NCI-H524 (cell line): ENCODE measurements at regions not wholly inside any gene's neighbourhood (a gene's known extent, or its start where the extent isn't known, plus 50 kb on each side); places are given as distances from the start of the nearest gene placed in this dataset.
A peak's percentile ranks its signal among the peaks of the same experiment; 100 is the strongest.
"Not testable (repeated sequence)": the region's sequence is repeated elsewhere in the genome, so short reads cannot be mapped to it uniquely, and the experiment has no call there.

Source experiments
- DNase-seq, 2 experiments: peaks; one replicate each; lab custom pipeline; 2025; lab: John Stamatoyannopoulos, UW

GRCh38 chr4:64014647-64015046 lies 394.6 kb downstream of the TECRL start:
- DNase-seq, result no peak

GRCh38 chr4:64001229-64001898 lies 407.9 kb downstream of the TECRL start:
- DNase-seq, result no peak

- no peak for DNase-seq
Measured at GRCh38 chr4:64000241-64000640, 409.0 kb downstream of the TECRL start.

GRCh38 chr4:63986253-63986652 lies 423.0 kb downstream of the TECRL start:
- no peak for DNase-seq

- DNase-seq, result no peak
Measured at GRCh38 chr4:63983224-63983623, 426.0 kb downstream of the TECRL start.

GRCh38 chr4:63965875-63966274 lies 443.4 kb downstream of the TECRL start:
- DNase-seq, result no peak

GRCh38 chr4:63942706-63943286 lies 466.5 kb downstream of the TECRL start:
- DNase-seq, result not testable (repeated sequence)

GRCh38 chr4:63937961-63938360 lies 471.3 kb downstream of the TECRL start:
- no peak for DNase-seq

GRCh38 chr4:63922146-63922545 lies 487.1 kb downstream of the TECRL start:
- no peak for DNase-seq

- no peak for DNase-seq
Measured at GRCh38 chr4:63921561-63921960, 487.7 kb downstream of the TECRL start.

GRCh38 chr4:63919636-63920365 lies 489.4 kb downstream of the TECRL start:
- no peak for DNase-seq

GRCh38 chr4:63906660-63907183 lies 502.5 kb downstream of the TECRL start:
- DNase-seq, result no peak

GRCh38 chr4:63904201-63904600 lies 505.0 kb downstream of the TECRL start:
- DNase-seq, result no peak

GRCh38 chr4:63901304-63901703 lies 507.9 kb downstream of the TECRL start:
- DNase-seq, result no peak

GRCh38 chr4:63898961-63899360 lies 510.3 kb downstream of the TECRL start:
- DNase-seq, result peak in 1 of 2 experiments; percentile 44

GRCh38 chr4:63894161-63894560 lies 515.1 kb downstream of the TECRL start:
- no peak for DNase-seq

GRCh38 chr4:63869370-63869769 lies 539.9 kb downstream of the TECRL start:
- DNase-seq, result no peak

GRCh38 chr4:63851496-63851895 lies 557.8 kb downstream of the TECRL start:
- no peak for DNase-seq

GRCh38 chr4:63841266-63841665 lies 568.0 kb downstream of the TECRL start:
- no peak for DNase-seq

- DNase-seq, result no peak
Measured at GRCh38 chr4:63831590-63832155, 577.6 kb downstream of the TECRL start.

- no peak for DNase-seq
Measured at GRCh38 chr4:63817196-63817865, 591.9 kb downstream of the TECRL start.
